GM18868 (cell line): ENCODE measurements at regions not wholly inside any gene's neighbourhood (a gene's known extent, or its start where the extent isn't known, plus 50 kb on each side); places are given as distances from the start of the nearest gene placed in this dataset.
A peak's percentile ranks its signal among the peaks of the same experiment; 100 is the strongest.
"Not testable (repeated sequence)": the region's sequence is repeated elsewhere in the genome, so short reads cannot be mapped to it uniquely, and the experiment has no call there.

ENCODE experiments used
- ATAC-seq: cut with Tn5 transposase; IDR thresholded peaks from one replicate; pipeline ENCODE4 v1.9.1; 2021; ENCODE audit warnings: mild to moderate bottlenecking, moderate library complexity; ENCODE audit not compliant: unreplicated experiment

GRCh38 chr5:164466033-164466432, 960.6 kb downstream of the MAT2B start:
- no peak for ATAC-seq

- no peak for ATAC-seq
These were observed 964.9 kb downstream of the MAT2B start for GRCh38 chr5:164470312-164470711.

GRCh38 chr5:164472165-164472564, 966.7 kb downstream of the MAT2B start:
- ATAC-seq = no peak

GRCh38 chr5:164475339-164475977, 970.0 kb downstream of the MAT2B start:
- ATAC-seq = peak; percentile 62

- ATAC-seq = no peak
These were observed 975.9 kb downstream of the MAT2B start for GRCh38 chr5:164481270-164481669.

GRCh38 chr5:164482351-164482750, 976.9 kb downstream of the MAT2B start:
- ATAC-seq = no peak

- ATAC-seq = no peak
These were observed 979.5 kb downstream of the MAT2B start for GRCh38 chr5:164484948-164485347.

GRCh38 chr5:164487939-164488338, 982.5 kb downstream of the MAT2B start:
- no peak for ATAC-seq

- no peak for ATAC-seq
These were observed 992.1 kb downstream of the MAT2B start for GRCh38 chr5:164497311-164498064.

- ATAC-seq = no peak
These were observed 993.0 kb downstream of the MAT2B start for GRCh38 chr5:164498438-164498837.

GRCh38 chr5:164500856-164501255, 995.4 kb downstream of the MAT2B start:
- ATAC-seq = no peak

- no peak for ATAC-seq
These were observed 995.9 kb downstream of the MAT2B start for GRCh38 chr5:164501344-164501743.

- ATAC-seq = peak; percentile 83
These were observed 998.8 kb downstream of the MAT2B start for GRCh38 chr5:164504141-164504772.

GRCh38 chr5:164505791-164506190, 1000.4 kb downstream of the MAT2B start:
- ATAC-seq = no peak

- ATAC-seq = no peak
These were observed 1012.8 kb downstream of the MAT2B start for GRCh38 chr5:164518067-164518740.

GRCh38 chr5:164518741-164519080, 1013.3 kb downstream of the MAT2B start:
- ATAC-seq = no peak

GRCh38 chr5:164532235-164532900, 1026.9 kb downstream of the MAT2B start:
- no peak for ATAC-seq

GRCh38 chr5:164533426-164533825, 1028.0 kb downstream of the MAT2B start:
- ATAC-seq = not testable (repeated sequence)

GRCh38 chr5:164540174-164540573, 1034.8 kb downstream of the MAT2B start:
- ATAC-seq = no peak

GRCh38 chr5:164545507-164545906, 1040.1 kb downstream of the MAT2B start:
- no peak for ATAC-seq

GRCh38 chr5:164553851-164554250, 1048.4 kb downstream of the MAT2B start:
- ATAC-seq = no peak
